ENCODE measurements at regions not wholly inside any gene's neighbourhood (a gene's known extent, or its start where the extent isn't known, plus 50 kb on each side); places are given as distances from the start of the nearest gene placed in this dataset.
"Not testable (repeated sequence)": the region's sequence is repeated elsewhere in the genome, so short reads cannot be mapped to it uniquely, and the experiment has no call there.

- no peak for DNase-seq (ENCODE audit: low spot score)
Measured at GRCh38 chr14:27686137-27686536, 1080.5 kb upstream of the FOXG1 start.

GRCh38 chr14:27688841-27689444, 1077.6 kb upstream of the FOXG1 start:
- ATAC-seq (no peak), DNase-seq (ENCODE audit: low spot score) (no peak)

More at GRCh38 chr14:27686137-27686536, 1080.5 kb upstream of the FOXG1 start:
- ATAC-seq: no peak

- ATAC-seq (no peak), DNase-seq (ENCODE audit: low spot score) (no peak)
Measured at GRCh38 chr14:27712364-27712763, 1054.2 kb upstream of the FOXG1 start.

GRCh38 chr14:27715561-27715960, 1051.0 kb upstream of the FOXG1 start:
- DNase-seq (ENCODE audit: low spot score) (no peak), ATAC-seq (no peak)

- DNase-seq (ENCODE audit: low spot score) (no peak), ATAC-seq (no peak)
Measured at GRCh38 chr14:27721760-27722159, 1044.8 kb upstream of the FOXG1 start.

- ATAC-seq (no peak), DNase-seq (ENCODE audit: low spot score) (no peak)
Measured at GRCh38 chr14:27725482-27725881, 1041.1 kb upstream of the FOXG1 start.

- no peak for DNase-seq (ENCODE audit: low spot score)
- ATAC-seq: no peak
Measured at GRCh38 chr14:27727251-27727770, 1039.3 kb upstream of the FOXG1 start.

GRCh38 chr14:27730204-27730603, 1036.4 kb upstream of the FOXG1 start:
- DNase-seq (ENCODE audit: low spot score) (no peak), ATAC-seq (no peak)

GRCh38 chr14:27739657-27740156, 1026.9 kb upstream of the FOXG1 start:
- ATAC-seq (no peak), DNase-seq (ENCODE audit: low spot score) (no peak)

- ATAC-seq (no peak), DNase-seq (ENCODE audit: low spot score) (no peak)
Measured at GRCh38 chr14:27750114-27750513, 1016.5 kb upstream of the FOXG1 start.

- not testable (repeated sequence) for ATAC-seq; DNase-seq (ENCODE audit: low spot score)
Measured at GRCh38 chr14:27757642-27758041, 1008.9 kb upstream of the FOXG1 start.

- not testable (repeated sequence) for ATAC-seq; DNase-seq (ENCODE audit: low spot score)
Measured at GRCh38 chr14:27760367-27760766, 1006.2 kb upstream of the FOXG1 start.

- ATAC-seq; DNase-seq (ENCODE audit: low spot score): not testable (repeated sequence)
Measured at GRCh38 chr14:27799066-27800028, 967.2 kb upstream of the FOXG1 start.

GRCh38 chr14:27817746-27818430, 948.7 kb upstream of the FOXG1 start:
- ATAC-seq; DNase-seq (ENCODE audit: low spot score): not testable (repeated sequence)

- ATAC-seq: not testable (repeated sequence)
Measured at GRCh38 chr14:27826149-27826548, 940.4 kb upstream of the FOXG1 start.

GRCh38 chr14:27831978-27832377, 934.6 kb upstream of the FOXG1 start:
- DNase-seq (ENCODE audit: low spot score); ATAC-seq: not testable (repeated sequence)

More at GRCh38 chr14:27826149-27826548, 940.4 kb upstream of the FOXG1 start:
- DNase-seq (ENCODE audit: low spot score): not testable (repeated sequence)

- not testable (repeated sequence) for ATAC-seq; DNase-seq (ENCODE audit: low spot score)
Measured at GRCh38 chr14:27833001-27833400, 933.6 kb upstream of the FOXG1 start.

GRCh38 chr14:27836386-27836785, 930.2 kb upstream of the FOXG1 start:
- ATAC-seq: no peak
- no peak for DNase-seq (ENCODE audit: low spot score)

GRCh38 chr14:27845241-27845850, 921.2 kb upstream of the FOXG1 start:
- no peak for ATAC-seq
- peak; percentile 41 for DNase-seq (ENCODE audit: low spot score)

- DNase-seq (ENCODE audit: low spot score) (no peak), ATAC-seq (no peak)
Measured at GRCh38 chr14:27845902-27846301, 920.7 kb upstream of the FOXG1 start.

All from left lobe of liver (tissue), 2 donors.